ENCODE measurements at regions not wholly inside any gene's neighbourhood (a gene's known extent, or its start where the extent isn't known, plus 50 kb on each side); places are given as distances from the start of the nearest gene placed in this dataset.

- no peak for TF ChIP-seq EZH2 (IDR thresholded peaks at IDR 0.05; ENCODE audit: insufficient read depth, poor library complexity, severe bottlenecking)
- no peak for TF ChIP-seq EZH2phosphoT487 (IDR thresholded peaks at IDR 0.05; ENCODE audit: insufficient read depth, low read depth)
Observed at GRCh38 chr13:86881390-86881789, 789.8 kb upstream of the SLITRK5 start.

Data from GM23248 (cell line).